Hematopoietic multipotent progenitor cell treated with erythropoietin and hydrocortisone succinate and interleukin-3 and kit ligand, for 4 days (in vitro differentiated cells): ENCODE measurements at regions not wholly inside any gene's neighbourhood (a gene's known extent, or its start where the extent isn't known, plus 50 kb on each side); places are given as distances from the start of the nearest gene placed in this dataset.

Experiments used
- DNase-seq: peaks from one replicate; pipeline ENCODE4 v3.0.0-alpha.2; 2015

GRCh38 chr6:134707342-134708031 is 242.4 kb downstream of the ALDH8A1 start:
- no peak for DNase-seq

GRCh38 chr6:134706806-134707205 is 243.1 kb downstream of the ALDH8A1 start:
- no peak for DNase-seq

GRCh38 chr6:134706153-134706552 is 243.7 kb downstream of the ALDH8A1 start:
- no peak for DNase-seq

GRCh38 chr6:134703206-134703605 is 246.7 kb downstream of the ALDH8A1 start:
- DNase-seq = no peak

GRCh38 chr6:134702279-134702678 is 247.6 kb downstream of the ALDH8A1 start:
- no peak for DNase-seq

GRCh38 chr6:134701301-134701700 is 248.6 kb downstream of the ALDH8A1 start:
- DNase-seq = no peak

- DNase-seq = no peak
Measured at GRCh38 chr6:134698228-134698627, 251.7 kb downstream of the ALDH8A1 start.

GRCh38 chr6:134692008-134692407 is 257.9 kb downstream of the ALDH8A1 start:
- no peak for DNase-seq

GRCh38 chr6:134691180-134691579 is 258.7 kb downstream of the ALDH8A1 start:
- no peak for DNase-seq

GRCh38 chr6:134690048-134690447 is 259.9 kb downstream of the ALDH8A1 start:
- no peak for DNase-seq

- no peak for DNase-seq
Measured at GRCh38 chr6:134689641-134690040, 260.3 kb downstream of the ALDH8A1 start.

- DNase-seq = no peak
Measured at GRCh38 chr6:134689177-134689576, 260.7 kb downstream of the ALDH8A1 start.

GRCh38 chr6:134686071-134686470 is 263.8 kb downstream of the ALDH8A1 start:
- DNase-seq = no peak

GRCh38 chr6:134684423-134684795 is 265.5 kb downstream of the ALDH8A1 start:
- DNase-seq = no peak

GRCh38 chr6:134683783-134684422 is 266.0 kb downstream of the ALDH8A1 start:
- DNase-seq = no peak

- no peak for DNase-seq
Measured at GRCh38 chr6:134680433-134680832, 269.5 kb downstream of the ALDH8A1 start.

- DNase-seq = no peak
Measured at GRCh38 chr6:134680021-134680420, 269.9 kb downstream of the ALDH8A1 start.

- DNase-seq = no peak
Measured at GRCh38 chr6:134678436-134678889, 271.4 kb downstream of the ALDH8A1 start.

- DNase-seq = no peak
Measured at GRCh38 chr6:134676307-134677281, 273.3 kb downstream of the ALDH8A1 start.

- no peak for DNase-seq
Measured at GRCh38 chr6:134675110-134676054, 274.5 kb downstream of the ALDH8A1 start.

- DNase-seq = no peak
Measured at GRCh38 chr6:134674562-134674961, 275.3 kb downstream of the ALDH8A1 start.

- DNase-seq = no peak
Measured at GRCh38 chr6:134669485-134669884, 280.4 kb downstream of the ALDH8A1 start.
